GM18520 (cell line): ENCODE measurements at regions not wholly inside any gene's neighbourhood (a gene's known extent, or its start where the extent isn't known, plus 50 kb on each side); places are given as distances from the start of the nearest gene placed in this dataset.

Source experiments
- ATAC-seq: cut with Tn5 transposase; IDR thresholded peaks from one replicate; pipeline ENCODE4 v1.9.1; 2021; ENCODE audit not compliant: unreplicated experiment

- ATAC-seq, result no peak
These were observed 492.5 kb upstream of the TGFBR2 start for GRCh38 chr3:30113906-30114305.

DNA sequence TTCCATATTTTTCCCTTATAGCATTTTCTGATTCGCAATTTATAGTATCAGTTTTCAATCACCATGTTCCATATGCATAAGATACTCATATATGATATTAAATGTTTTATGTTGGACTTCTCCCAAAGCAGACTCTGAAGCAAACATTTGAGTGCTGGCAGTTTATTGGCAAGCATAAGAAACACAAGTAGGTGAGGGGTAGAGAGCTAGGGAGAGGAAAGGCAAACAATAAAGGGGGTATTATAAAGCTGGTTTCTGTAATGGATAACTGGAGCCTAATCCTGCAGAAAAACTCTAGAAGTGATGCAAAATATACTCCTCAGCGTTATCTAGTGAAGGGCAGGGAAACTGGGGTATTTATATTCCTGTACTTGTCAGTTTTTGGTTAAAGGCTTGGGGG, 491.5 kb upstream of the TGFBR2 start:
- no peak for ATAC-seq

DNA sequence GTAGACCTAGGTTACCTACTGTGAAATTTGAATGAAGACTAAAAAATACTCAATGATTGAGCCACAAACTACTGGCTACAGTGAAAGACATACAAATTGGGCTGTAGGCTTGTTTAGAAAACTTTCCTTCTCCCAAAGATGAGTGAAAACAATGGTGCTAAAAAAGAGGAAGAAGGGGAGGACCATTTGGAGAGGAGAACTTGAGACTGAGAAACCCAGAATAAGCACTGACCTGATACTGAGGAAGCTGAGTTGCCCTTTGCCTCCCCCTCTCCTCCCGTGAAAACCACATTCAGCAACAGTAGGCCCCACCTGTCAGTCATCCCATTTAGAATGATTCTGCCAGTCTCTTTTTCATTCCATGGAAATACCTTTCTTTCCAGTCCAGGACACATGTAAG, 484.0 kb upstream of the TGFBR2 start:
- no peak for ATAC-seq

- ATAC-seq, result no peak
These were observed 483.2 kb upstream of the TGFBR2 start for GRCh38 chr3:30123224-30123623.

DNA sequence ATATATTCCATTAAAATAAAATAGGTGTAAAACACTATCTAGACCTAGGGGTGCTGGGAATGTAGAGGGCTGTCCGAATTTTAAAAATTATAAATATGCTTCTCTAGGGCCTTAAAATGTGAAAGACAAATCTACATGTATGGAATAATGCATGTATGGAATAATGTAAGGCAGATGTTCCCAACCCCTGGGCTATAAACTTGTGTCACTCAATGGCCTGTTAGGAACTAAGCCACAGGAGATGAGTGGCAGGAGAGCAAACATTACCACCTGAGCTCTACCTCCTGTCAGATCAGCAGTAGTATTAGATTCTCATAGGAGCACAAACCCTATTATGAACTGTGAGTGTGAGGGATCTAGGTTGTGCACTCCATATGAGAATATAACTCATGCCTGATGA, 482.6 kb upstream of the TGFBR2 start:
- ATAC-seq, result no peak

DNA sequence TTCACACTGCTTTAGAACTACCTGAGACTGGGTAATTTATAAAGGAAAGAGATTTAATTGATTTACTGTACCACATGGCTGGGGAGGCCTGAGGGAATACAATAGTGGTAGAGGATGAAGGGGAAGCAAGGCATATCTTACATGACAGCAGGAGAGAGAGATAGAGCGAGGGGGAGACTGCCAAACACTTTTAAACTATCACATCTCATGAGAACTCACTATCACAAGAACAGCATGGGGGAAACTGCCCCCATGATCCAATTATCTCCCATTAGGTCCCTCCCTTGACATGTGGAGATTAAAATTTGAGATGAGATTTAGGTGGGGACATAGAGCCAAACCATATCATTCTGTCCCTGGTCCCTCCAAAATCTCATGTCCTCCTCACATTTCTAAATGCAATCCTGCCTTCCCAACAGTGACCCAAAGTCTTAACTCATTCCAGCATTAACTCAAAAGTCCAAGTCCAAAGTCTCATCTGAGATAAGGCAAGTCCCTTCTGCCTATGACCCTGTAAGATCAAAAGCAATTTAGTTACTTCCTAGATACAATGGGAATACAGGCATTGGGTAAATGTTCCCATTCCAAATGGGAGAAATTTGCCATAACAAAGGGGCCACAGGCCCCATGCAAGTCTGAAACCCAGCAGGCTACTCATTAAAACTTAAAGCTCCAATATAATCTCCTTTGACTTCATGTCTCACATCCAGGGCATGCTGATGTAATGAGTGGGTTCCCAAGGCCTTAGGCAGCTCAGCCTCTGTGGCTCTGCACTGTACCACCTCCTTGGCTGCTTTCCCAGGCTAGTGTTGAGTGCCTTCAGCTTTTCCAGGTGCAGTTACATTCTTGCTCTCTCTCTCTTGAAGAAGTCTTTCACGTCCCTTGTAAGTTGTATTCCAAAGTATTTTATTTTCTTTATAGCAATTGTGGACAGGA, 481.7 kb upstream of the TGFBR2 start:
- no peak for ATAC-seq

DNA sequence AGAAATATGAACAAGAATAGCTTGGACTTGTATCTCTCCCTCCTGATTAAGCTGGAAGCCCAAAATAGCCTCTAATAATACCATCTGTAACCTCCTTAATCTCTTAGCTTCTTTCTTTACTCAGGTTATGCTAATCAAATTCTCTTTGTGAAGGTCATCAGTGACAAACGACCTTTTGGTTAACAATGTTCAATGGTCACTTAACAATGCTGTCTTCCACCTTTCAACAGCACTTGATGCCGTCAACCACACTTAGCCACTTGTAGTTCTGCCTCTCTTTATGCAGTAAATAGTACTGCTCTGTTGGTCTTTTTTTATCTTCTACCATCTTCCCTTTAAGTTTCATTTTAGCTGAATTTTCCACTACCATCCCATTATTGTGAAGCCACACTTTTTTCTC, 476.6 kb upstream of the TGFBR2 start:
- ATAC-seq, result no peak

DNA sequence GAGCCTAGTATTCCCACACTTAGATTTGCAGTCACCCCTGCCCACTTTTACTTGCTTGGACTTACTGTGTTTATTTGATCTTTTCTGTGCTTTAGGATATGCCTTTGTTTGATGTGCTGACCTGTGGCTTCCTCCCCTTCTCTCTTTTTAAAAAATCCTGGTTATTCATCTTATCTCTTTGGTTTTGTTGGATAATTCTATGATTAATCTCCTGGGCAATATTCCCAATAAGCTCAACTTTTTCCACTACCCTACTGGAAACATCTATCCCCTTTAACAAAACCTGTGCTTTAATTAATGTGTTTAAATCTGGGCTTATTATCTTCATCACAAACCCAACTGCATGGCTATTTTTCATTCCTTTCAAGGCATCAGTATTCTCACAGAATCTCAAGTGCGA, 476.0 kb upstream of the TGFBR2 start:
- ATAC-seq, result no peak

DNA sequence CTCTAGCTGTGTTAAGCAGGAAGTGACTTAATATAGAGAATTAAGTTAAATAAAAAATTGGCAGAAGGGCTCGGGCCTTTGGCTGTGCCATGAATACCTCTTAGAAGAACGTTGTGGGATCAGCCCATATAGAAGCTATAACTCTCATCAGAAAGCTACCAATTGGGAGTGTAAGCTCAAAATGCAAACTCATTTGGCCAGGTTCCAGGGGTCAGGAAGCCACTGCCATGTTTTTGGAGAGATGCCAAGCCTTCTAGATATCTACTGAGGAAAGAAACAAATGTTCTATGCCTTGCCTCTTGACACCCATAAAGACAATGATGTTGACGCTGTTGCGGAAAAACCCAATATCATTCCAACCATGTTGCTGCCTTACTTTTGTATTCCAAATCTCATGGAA, 475.2 kb upstream of the TGFBR2 start:
- no peak for ATAC-seq

DNA sequence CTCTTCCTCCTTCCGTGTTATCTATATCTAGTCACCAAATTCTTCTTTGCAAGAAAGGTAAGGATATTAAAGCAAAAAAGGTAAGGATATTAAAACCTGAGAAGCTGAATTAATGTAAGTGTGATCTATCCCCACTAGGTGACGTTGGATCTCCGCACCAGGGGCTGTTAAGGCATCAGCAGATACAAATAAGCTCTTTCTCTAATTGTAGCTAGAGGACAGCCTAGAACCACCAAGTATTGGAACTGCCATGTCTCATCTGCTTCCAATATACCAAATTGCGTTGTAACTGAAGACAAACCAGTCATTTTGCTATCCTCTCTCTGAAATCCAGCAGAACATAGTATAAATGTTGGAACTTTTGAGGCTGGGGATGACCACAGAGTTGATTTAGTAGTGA, 471.2 kb upstream of the TGFBR2 start:
- ATAC-seq, result no peak

GRCh38 chr3:30139283-30139682, 467.1 kb upstream of the TGFBR2 start:
- ATAC-seq, result no peak

DNA sequence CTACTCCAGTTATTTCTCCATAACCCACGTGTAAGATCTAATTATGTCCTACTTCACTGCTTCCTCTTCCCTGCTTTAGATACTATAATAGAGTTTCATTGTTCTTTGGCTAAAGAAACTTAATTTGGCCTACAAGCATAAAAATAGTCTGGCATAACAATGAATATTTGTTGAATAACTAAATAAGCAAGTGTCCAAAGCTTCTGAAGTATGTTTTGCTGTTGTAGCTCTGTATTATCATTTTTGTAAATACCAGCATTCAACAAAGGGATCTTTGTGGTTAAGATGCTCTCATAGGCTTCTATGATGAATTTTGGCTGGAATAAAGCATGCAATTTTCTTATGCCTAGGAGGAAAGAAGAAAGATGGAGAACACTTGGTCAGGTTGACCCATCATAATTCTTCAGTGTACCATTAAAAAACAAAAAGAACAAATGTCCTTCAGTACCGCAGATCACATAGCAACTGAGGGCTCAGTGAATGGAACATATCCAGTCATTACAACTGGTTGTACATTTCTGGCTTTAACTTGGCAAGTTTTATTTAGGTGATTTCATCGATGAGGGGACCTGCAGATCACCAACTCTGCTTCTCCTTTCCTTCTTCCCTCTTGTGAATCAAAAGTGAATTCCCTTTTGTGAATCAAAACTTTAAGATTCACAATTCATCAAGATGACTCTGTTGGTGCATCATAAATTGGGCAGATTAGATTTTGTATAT, 465.9 kb upstream of the TGFBR2 start:
- ATAC-seq, result no peak

DNA sequence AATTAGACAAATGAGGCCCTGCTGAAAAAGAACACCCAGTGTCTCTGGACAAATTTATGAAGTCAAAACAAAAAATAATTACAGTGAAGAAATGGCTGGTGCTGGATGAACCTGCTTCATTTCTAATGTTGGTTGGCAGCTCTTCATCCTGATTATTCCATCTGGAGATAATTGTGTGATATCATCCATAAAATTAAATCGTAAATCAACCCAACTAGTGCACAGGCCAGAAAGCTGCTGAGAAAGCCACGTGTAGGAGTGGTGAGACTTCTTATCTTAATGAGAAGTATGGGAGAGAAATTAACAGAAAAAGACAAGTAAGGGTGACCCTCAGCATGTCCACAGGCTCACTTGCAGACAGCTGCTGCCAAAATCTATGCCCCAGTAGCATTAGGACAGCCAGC, 465.2 kb upstream of the TGFBR2 start:
- ATAC-seq, result no peak

DNA sequence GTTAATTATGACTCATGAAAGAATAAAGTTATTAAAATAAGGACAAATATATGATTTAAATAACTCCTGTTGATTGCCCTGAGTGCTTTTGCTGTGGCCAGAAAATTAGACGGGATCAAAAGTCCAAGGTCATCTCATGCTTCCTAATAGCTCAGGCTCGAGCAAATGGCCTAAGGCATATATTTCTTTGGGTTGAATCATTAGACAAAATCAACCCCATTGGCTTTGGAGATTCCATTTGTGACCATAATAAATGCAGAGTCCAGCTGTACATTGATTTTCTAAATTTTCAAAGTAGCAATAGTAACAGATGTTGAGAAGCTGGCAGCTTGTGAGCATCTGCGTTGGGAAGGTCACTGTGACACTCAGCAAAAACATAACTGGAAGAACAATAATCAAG, 464.5 kb upstream of the TGFBR2 start:
- no peak for ATAC-seq

- no peak for ATAC-seq
These were observed 463.5 kb upstream of the TGFBR2 start for GRCh38 chr3:30142946-30143345.

DNA sequence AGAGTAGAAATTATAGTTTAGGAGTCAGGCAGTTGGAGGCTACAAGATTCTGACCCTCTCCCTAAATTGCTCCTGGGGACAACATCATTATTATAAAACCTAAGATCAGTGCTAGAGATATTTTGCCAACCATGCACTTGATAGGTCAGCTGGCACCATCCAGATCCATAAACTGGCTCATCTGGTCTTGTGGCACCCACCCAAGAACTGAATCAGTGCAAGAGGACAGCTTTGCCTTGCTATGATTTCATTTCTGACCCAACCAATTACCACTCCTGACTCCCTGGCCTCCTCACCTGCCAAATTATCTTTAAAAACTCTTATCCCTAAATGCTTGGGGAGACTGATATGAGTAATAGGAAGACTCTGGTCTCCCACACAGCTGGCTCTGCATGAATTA, 461.1 kb upstream of the TGFBR2 start:
- no peak for ATAC-seq

GRCh38 chr3:30146978-30147377, 459.4 kb upstream of the TGFBR2 start:
- no peak for ATAC-seq

DNA sequence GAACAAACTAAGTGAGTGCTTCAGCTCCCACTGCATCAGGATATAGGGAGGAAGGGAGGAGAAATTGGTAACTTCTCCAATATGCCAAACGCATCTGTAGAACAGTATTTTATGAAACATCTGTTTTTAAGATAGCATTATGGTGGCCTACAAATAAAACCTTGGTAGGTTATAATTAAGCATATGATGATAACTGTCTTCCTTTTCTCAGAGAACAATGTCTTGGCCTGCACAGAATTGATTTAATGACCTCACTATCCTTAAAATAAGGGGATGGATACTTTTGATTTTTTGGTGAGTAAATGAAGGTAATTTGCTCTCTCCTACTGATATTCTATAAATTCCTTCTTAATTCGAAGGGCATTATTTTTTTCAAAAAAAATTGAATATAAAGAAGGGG, 451.5 kb upstream of the TGFBR2 start:
- no peak for ATAC-seq

DNA sequence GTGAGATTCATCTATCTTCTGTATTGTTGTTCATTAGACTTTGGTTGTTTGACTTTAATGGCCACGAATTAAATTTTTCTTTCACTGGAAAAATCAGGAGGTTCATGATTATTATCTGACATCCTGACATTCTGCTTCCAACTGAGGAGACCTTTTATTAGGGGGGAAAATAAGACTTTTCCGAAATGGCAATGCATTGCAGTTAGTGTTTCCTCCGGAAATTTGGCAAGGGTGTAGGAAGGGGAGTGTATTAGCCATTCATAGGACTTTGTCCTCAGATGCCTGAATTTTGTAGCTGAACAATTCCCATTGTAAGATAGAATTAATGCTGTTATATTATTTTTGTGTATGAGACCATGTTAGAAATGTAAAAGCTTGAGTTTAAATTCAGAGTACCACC, 450.6 kb upstream of the TGFBR2 start:
- ATAC-seq, result no peak

DNA sequence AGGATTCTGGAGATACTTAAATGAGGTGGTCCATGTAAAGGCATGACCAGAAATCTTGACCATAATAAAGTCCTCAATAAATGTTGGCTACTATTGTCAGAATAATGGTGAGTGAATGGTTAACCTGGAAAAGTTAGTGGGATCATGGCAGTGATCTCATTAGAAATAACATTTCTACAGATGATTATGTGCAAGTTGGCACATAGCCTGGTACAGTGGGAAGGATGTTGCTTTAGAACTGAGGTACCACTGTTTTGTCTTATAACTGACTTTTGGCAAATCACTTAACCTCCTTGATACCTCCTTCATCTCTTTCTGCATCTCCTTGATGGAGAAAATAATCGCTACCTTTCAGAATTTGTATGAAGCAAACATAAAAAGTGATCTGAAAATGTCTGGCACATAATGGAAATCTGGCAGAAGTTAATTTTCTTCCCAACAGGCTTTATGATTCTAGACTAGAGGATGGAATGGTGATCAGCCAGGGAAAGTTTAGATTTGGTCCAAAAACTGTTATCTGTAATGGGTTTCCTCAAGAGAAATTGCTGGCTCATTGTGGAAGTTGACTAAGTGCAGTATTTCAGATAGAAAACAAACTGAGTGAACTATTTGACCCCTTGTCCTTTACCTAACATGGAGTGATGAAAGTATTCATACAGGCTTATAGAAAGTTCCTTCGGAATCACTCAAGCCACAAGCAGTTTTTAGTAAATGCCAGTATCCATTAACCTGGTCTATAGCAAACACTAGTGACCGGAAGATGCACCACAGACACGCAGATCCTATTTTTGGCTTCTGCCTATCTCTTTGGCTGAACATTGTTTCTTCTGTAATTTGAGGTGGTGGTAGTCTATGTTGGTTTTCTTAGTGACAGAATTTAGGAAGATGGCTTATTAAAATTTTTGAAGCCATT, 449.6 kb upstream of the TGFBR2 start:
- no peak for ATAC-seq

DNA sequence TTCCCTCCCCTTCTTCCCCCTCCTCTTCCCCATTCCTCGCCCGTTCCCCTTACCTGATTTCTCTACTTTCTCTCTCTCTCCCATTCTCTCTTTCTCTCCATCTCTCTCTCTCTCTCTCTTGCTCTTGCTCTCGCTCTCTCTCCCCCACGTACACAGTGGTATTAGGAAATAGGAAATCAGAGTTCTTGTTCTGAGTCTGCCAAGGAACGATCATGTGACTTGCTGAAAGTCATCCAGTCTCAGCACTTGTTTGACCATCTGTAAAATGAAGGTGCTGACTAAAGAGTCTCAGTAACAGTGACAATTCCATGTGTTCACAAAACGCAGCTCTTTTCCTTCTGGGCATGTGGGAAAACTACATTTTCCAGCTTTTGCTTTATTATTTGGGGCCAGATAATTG, 445.0 kb upstream of the TGFBR2 start:
- no peak for ATAC-seq
